Osteoblast (primary cell): ENCODE measurements at regions not wholly inside any gene's neighbourhood (a gene's known extent, or its start where the extent isn't known, plus 50 kb on each side); places are given as distances from the start of the nearest gene placed in this dataset.
"Not testable (repeated sequence)": the region's sequence is repeated elsewhere in the genome, so short reads cannot be mapped to it uniquely, and the experiment has no call there.

Experiments
- DNase-seq: peaks from one replicate; pipeline ENCODE4 v3.0.0; 2011; ENCODE audit warnings: low spot score, mixed read lengths; ENCODE audit not compliant: insufficient read length; ENCODE audit errors: missing footprints
- H2AFZ ChIP-seq: 2 replicates; pipeline ENCODE4 v1.6.0; 2011; ENCODE audit warnings: mild to moderate bottlenecking, low read length
- H3K27ac ChIP-seq: 2 replicates; pipeline ENCODE4 v1.5.1; 2011; ENCODE audit warnings: mild to moderate bottlenecking, low read depth, low read length, moderate library complexity
- H3K27me3 ChIP-seq: 2 replicates; pipeline ENCODE4 v1.6.0; 2012; ENCODE audit warnings: mild to moderate bottlenecking, control low read depth, inconsistent platforms, low read length, moderate library complexity; ENCODE audit not compliant: insufficient read depth
- H3K36me3 ChIP-seq: 2 replicates; pipeline ENCODE4 v1.5.1; 2011; ENCODE audit warnings: mild to moderate bottlenecking, low read length, control low read depth, moderate library complexity; ENCODE audit not compliant: insufficient read depth
- H3K4me1 ChIP-seq: 2 replicates; pipeline ENCODE4 v1.5.1; 2011; ENCODE audit warnings: mild to moderate bottlenecking, low read length, control low read depth, moderate library complexity; ENCODE audit not compliant: insufficient read depth
- H3K4me2 ChIP-seq: 2 replicates; pipeline ENCODE4 v1.6.0; 2011; ENCODE audit warnings: mild to moderate bottlenecking, low read length; ENCODE audit not compliant: insufficient read depth
- H3K4me3 ChIP-seq: fragments of 200-600 bp; sonication (generic); 3 replicates; pipeline ENCODE4 v1.5.1; 2012; ENCODE audit warnings: mild to moderate bottlenecking, low read length, inconsistent platforms; ENCODE audit not compliant: insufficient read depth
- H3K79me2 ChIP-seq: 2 replicates; pipeline ENCODE4 v1.6.0; 2012; ENCODE audit warnings: mild to moderate bottlenecking, low read length, control low read depth, inconsistent platforms; ENCODE audit not compliant: insufficient read depth
- H3K9me3 ChIP-seq: 2 replicates; pipeline ENCODE4 v1.5.1; 2011; ENCODE audit warnings: low read depth, low read length, control low read depth
- H4K20me1 ChIP-seq: 2 replicates; pipeline ENCODE4 v1.6.0; 2012; ENCODE audit warnings: mild to moderate bottlenecking, low read length, control low read depth; ENCODE audit not compliant: insufficient read depth
- TF ChIP-seq, protein P1 (sequence below): IDR thresholded peaks from 2 replicates; pipeline ENCODE4 v1.5.1; 2011; ENCODE audit warnings: mild to moderate bottlenecking, low read depth, low read length, moderate library complexity; ENCODE audit errors: extremely low read depth

DNA sequence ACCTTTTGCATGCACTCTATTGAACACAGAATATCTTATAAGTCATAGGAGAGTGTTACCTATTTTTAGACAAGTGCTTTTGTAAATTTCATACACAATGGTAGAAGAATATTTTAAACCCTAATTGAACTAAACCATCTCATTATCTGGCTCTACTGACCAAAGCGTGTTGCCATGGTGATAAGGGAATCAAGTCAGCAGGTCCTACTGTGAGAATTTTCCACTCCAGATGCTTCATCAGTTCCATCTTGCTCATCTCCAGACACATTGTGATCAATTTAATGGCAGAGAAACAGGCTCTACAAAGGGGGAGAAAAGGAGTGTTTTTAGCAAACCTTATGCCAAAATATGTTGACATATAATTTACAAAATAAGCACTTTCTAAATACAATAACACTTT is 621.9 kb upstream of the GHITM start:
- Histone ChIP-seq H3K27ac (no peak overlapping the region), H3K4me1 (no peaks in the 10 kb centered on the region), H3K9me3 (no peaks in the 10 kb centered on the region), H3K27me3 (no peaks in the 10 kb centered on the region), H3K36me3 (no peaks in the 10 kb centered on the region), H3K4me3 (no peak overlapping the region), H3K79me2 (no peaks in the 10 kb centered on the region), H2AFZ (no peak overlapping the region), H3K4me2 (no peak overlapping the region), H4K20me1 (no peaks in the 10 kb centered on the region)
- DNase-seq: no peak
- TF ChIP-seq, protein P1, sequence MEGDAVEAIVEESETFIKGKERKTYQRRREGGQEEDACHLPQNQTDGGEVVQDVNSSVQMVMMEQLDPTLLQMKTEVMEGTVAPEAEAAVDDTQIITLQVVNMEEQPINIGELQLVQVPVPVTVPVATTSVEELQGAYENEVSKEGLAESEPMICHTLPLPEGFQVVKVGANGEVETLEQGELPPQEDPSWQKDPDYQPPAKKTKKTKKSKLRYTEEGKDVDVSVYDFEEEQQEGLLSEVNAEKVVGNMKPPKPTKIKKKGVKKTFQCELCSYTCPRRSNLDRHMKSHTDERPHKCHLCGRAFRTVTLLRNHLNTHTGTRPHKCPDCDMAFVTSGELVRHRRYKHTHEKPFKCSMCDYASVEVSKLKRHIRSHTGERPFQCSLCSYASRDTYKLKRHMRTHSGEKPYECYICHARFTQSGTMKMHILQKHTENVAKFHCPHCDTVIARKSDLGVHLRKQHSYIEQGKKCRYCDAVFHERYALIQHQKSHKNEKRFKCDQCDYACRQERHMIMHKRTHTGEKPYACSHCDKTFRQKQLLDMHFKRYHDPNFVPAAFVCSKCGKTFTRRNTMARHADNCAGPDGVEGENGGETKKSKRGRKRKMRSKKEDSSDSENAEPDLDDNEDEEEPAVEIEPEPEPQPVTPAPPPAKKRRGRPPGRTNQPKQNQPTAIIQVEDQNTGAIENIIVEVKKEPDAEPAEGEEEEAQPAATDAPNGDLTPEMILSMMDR: no peak

DNA sequence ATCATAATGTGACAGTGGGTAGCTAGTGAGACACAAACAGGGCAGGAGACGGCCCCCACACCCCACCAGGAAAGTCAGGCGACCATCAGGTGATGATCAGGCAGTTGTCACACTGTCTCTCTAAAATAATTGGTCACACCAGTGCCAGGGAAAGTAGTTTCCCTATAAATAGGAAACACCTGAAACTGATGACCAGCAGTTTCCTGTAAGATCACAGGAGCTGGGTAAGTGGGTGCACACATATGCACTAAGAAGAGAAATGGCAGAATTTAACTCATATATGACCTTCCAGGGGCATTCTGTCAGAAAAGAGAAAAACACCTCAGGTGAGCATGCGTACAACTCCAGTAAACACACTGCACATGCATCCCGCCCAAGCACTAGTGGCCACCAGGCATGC is 620.5 kb upstream of the GHITM start:
- DNase-seq: no peak
- no peak overlapping the region for H3K4me2 ChIP-seq

DNA sequence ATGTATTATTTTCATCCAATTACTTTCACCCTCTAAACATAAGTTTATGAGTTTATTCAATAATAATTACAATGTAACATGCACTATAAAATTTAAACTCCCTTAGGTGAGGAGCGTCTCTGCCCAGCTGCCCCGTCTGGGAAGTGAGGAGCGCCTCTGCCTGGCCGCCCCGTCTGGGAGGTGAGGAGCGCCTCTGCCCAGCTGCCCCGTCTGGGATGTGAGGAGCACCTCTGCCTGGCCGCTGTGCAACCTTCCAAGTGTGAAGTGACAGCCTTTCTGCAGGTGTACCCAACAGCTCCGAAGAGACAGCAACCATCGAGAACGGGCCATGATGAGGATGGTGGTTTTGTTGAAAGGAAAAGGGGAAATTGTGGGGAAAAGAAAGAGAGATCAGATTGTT is 618.9 kb upstream of the GHITM start:
- not testable (repeated sequence) for H2AFZ ChIP-seq, H3K4me1 ChIP-seq, H3K27ac ChIP-seq, DNase-seq, H3K4me2 ChIP-seq, H3K36me3 ChIP-seq, H3K9me3 ChIP-seq, H3K4me3 ChIP-seq, H3K27me3 ChIP-seq, H3K79me2 ChIP-seq, H4K20me1 ChIP-seq

More for the DNA sequence above, 620.5 kb upstream of the GHITM start:
- Histone ChIP-seq H3K36me3 (no peaks in the 10 kb centered on the region), H3K9me3 (no peaks in the 10 kb centered on the region), H4K20me1 (no peaks in the 10 kb centered on the region), H3K27me3 (no peaks in the 10 kb centered on the region), H2AFZ (no peak overlapping the region), H3K4me1 (no peaks in the 10 kb centered on the region), H3K27ac (no peak overlapping the region), H3K4me3 (no peak overlapping the region), H3K79me2 (no peaks in the 10 kb centered on the region)
- TF ChIP-seq, protein P1: no peak

DNA sequence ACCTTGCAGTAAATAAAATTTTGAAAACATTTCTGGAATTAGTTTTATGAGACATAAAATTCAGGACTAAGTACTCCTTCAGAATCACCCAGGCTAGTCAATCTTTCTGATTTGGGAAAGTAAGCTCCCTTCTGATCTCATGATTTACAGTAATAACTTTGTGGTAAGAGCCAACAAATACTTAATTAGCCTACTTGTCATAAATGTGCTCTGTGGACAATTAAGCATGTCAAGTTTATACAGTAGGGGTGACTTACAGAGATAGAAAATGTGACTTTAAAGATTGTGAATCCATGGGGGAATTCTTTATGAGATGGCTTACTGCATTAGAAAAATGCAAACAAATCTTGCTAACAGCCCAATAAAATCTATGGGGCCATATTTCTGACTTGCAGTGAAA is 616.9 kb upstream of the GHITM start:
- TF ChIP-seq, protein P1: no peak
- no peak overlapping the region for H3K4me2 ChIP-seq
- H3K4me1 ChIP-seq: no peaks in the 10 kb centered on the region
- H3K9me3 ChIP-seq: peaks cover 7% of the 10 kb centered on the region
- no peak overlapping the region for H3K4me3 ChIP-seq
- no peaks in the 10 kb centered on the region for H4K20me1 ChIP-seq
- no peaks in the 10 kb centered on the region for H3K36me3 ChIP-seq
- H2AFZ ChIP-seq: no peak overlapping the region
- H3K27me3 ChIP-seq: no peaks in the 10 kb centered on the region
- no peak for DNase-seq
- H3K27ac ChIP-seq: no peak overlapping the region
- H3K79me2 ChIP-seq: no peaks in the 10 kb centered on the region
